GM18502 (cell line): ENCODE measurements at regions not wholly inside any gene's neighbourhood (a gene's known extent, or its start where the extent isn't known, plus 50 kb on each side); places are given as distances from the start of the nearest gene placed in this dataset.
"Not testable (repeated sequence)": the region's sequence is repeated elsewhere in the genome, so short reads cannot be mapped to it uniquely, and the experiment has no call there.

Experiments
- ATAC-seq: cut with Tn5 transposase; IDR thresholded peaks from one replicate; pipeline ENCODE4 v1.9.1; 2021; ENCODE audit warnings: mild to moderate bottlenecking; ENCODE audit not compliant: unreplicated experiment, poor library complexity

DNA sequence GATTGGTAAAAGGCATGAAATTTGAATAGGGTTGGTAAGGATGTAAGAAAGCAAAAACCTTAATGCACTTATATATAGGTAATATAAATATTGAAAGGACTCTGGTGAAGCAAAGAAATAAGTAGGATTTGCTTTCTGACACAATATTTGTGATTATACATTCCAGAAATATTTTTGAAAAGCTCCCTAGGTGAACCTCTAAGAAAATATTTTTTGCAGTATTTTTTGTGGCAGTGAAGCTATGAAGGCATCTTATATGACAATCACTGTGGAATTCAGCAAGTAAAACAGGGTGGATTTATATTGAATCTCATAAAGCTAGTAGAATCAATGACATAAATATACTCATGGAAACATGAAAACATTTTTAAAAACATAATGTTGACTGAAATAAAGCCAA, 119.6 kb upstream of the EPHA3 start:
- no peak for ATAC-seq

DNA sequence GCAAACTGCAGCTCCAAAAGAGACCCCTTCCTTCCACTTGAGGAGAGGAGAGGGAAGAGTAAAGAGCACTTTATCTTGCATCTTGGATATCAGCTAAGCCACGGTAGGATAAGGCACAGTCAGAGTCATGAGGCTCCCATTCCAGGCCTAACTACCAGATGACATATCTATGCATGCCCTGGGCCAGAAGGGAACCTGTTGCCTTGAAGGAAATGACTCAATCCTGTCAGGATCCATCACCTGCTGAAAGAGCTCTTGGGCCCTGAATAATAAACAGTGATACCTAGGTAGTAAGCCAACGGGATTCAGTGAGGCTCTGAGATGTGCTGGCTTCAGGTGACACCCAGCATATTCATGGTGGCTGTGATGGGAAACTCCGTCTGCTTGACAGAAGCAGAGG, 118.5 kb upstream of the EPHA3 start:
- ATAC-seq = no peak

DNA sequence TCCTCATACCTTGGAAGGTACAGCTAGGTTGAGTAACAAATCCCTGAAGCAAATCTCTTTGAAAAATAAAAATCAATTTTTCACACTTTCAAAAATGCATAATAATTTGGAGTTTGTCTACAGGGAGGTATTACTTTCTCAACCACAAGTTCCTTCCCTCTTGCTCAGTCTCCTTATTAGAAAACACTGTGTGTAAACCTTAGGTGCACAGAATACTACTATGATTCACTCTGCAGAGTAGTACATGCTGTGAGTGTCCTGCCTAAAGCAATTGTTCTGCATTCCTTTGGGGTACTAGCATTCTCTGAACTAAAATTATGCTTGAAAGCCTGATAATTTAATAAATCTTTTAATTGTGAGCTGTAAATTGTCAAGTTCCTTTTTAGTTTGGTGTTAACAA, 115.9 kb upstream of the EPHA3 start:
- no peak for ATAC-seq

DNA sequence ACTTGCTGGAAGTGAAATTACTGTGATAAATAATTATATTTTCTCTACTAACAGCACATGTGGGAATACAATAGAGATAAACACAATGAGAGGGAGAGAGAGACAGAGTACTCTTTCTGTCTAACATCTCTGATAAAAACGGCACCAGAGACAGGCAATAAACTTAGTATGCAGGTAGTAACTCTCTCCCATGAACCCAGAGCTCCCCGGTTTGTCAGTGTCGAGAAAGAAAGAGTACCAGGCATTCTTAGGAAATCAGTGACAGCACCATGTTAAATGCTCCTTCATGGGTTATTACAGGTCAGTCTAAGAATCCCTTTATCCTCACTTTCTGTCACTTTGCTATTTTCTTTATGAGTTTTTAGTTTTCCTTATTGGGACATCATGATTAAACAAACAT, 110.7 kb upstream of the EPHA3 start:
- ATAC-seq = no peak

DNA sequence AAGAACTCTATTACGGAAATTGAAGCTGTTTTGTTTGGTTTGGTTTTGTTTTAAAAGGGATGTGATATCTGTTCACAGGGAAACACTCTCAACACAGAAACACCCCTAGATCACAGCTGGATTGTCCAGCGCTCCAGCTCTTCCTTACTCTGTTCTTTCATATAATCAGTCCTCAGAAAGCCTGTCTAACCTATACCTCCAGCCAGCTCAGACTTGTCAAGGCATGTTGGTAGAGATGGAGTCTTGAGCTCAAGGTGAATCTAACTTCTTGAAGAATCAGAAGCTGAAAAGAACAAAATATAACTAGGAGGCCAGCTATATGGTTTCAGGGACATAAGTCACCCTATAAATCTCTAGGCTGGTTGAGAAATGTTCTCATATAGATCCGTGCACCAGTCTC, 110.2 kb upstream of the EPHA3 start:
- ATAC-seq = no peak

DNA sequence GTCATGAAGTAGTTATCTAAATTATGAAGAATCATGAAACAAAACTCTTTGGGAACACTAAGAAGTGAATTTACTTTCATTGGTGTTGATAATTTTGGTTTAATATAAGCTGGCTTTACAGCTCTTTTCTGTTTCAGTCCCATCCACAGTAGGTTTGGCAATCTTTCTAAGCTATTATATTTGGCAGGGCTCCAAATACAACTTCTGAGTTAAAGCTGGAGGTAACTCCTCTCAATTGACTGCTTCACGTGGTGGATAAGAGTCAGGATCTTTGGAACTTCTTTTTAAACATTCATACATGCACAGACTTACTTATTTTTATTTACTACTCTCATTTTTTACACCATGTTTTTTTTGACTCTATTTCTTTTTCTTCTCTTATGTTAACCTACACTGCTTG, 106.5 kb upstream of the EPHA3 start:
- no peak for ATAC-seq

DNA sequence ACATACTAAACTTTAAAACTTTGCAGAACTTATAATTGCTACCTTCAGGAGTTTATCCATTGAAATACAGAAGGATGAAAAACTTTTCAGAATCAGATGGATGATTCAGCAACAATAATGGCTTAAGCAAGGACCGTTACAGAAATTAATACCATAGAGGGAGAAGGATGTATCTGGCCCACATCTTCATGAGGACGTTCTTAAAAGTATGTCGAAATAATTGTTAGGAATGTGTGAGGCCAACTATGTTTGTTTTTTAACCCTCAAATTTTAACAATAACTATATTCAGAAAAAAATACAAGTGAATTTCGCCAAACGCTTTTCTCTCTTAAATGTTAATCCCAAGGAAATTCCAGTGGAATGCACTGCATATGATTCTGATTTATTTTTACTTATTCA, 105.2 kb upstream of the EPHA3 start:
- ATAC-seq = no peak

DNA sequence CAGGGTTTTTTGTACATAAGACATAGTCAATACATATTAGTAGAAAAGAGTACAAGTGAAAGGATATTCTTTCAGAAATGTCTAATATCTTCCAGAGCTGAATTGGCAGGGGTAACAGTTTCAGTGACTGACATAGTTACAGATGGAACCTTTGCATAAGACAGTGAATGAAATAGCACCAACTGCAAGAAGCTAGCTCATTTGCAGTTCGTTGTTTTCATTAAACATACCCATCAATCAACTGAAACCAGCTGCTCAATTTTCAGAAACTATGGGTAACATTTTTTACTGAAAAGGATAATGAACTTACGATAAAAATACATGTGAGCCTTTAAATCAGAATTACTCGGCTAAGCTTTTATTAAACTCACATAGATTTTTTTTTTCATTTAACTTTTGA, 93.9 kb upstream of the EPHA3 start:
- no peak for ATAC-seq

DNA sequence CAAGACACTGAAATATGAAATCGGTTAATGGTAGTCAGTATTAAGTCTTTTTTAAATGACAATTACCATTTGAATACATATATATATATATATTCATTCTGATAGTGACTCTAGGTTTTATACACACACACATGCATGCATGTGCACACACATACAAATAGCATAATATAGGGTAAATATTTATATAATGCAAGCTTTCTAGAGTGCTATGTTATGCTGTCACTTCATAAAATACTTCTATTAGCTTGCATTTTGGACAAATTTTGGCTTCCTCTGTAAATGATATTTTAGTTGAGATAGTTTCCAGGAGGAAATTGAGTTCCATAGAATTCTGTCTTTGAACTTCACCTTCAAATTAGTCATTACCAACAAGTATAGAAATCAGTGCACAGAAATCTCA, 89.9 kb upstream of the EPHA3 start:
- ATAC-seq = no peak

DNA sequence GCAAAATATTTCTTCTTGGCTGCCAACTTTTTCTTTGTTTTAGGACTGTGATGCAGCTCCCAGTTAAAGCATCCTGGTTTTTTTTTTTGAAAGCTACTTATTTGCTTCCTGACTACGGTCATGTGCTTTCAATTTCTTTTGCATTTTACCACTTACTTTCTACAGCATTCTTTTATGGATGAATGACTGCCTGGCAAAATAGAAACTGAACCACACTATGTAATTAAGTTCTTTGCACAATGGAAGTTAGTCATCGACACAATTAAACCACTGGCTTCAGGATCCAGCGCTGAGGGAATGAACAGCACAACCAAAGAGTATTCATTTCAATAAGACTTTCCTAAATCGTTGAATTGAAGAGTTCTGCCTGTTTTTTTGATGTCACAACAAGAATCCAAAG, 82.2 kb upstream of the EPHA3 start:
- ATAC-seq = no peak

DNA sequence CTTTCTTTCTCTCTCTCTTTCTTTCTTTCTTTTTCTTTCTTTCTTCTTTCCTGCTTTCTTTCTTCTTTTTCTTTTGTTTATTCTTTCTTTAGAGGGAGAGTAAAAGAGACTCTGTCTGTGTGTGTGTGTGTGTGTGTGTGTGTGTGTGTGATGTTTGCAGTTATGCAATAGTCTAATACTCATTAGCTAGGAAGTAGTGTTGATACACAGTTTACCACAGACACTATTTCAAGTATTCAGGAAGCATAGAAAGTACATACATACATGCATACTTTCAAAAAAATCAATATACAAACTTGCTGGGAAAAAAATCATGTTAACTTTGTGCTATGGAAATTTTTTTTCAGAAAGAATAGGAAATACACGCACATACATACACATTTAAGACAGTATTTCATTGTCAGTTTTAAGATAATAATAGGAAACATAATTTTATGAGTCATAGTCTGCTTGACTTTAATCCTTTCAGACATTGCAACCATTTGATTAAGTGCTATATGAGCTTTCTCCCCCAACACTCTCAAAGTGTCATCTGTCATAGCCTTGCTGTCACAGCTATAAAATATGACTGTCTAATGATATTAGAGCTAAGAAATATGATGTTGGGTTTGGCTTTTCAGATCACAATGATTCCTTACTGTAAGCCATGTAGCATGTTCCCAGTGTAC, 74.9 kb upstream of the EPHA3 start:
- no peak for ATAC-seq

DNA sequence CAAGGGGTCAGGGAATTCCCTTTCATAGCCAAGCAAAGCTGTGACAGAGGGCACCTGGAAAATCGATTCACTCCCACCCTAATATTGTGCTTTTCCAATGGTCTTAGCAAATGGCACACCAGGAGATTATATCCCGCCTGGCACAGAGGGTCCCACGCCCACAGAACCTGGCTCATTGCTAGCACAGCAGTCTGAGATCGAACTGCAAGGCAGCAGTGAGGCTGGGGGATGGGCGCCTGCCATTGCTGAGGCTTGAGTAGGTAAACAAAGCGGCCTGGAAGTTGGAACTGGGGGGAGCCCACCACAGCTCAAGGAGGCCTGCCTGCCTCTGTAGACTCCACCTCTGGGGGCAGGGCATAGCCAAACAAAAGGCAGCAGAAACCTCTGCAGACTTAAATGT, 72.7 kb upstream of the EPHA3 start:
- ATAC-seq = not testable (repeated sequence)

DNA sequence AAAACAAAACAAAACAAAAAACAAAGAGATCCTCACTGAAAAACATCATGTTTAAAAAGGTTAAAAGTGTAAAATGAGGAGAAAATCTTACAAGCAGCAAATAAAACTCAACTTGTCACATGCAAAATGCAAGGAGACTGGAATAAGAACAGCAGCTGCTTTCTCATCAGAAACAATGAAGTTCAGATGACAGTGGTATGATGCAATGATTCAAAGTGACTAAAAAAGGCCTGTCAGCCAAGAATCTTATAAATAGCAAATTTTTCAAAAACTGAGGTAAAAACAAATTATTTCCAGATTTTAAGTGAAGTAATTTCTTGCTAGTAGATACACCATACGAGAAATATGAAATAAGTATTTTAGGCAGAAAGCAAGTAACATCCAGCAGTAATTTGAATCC, 68.6 kb upstream of the EPHA3 start:
- ATAC-seq = no peak

DNA sequence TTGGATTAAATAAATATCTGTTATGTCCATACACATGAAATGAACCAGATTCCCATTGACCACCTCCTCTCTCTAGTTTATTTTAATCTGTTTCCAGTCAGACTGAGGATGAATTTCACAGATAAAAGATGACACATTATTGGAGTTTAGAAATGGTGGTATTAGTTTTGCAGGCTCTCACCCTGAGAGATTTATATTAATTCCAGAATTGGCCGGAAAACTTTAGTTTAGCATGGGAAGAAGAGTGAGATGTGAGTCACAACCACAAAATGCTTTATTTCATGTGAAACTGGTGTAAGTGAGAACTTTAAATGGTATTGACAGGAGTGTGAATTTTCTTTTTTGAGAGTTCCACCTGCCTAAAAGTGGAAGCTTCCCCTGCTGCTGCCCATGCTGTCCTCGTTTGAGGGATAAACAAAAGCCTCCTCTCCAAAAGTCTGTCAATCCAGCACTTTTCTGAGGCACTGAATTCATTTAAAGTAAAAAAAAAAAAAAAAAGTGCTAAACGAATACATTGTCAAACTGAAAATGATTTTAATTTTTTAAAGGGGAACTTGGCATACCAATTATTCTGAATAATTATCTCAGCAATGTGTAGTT, 65.1 kb upstream of the EPHA3 start:
- ATAC-seq = no peak

DNA sequence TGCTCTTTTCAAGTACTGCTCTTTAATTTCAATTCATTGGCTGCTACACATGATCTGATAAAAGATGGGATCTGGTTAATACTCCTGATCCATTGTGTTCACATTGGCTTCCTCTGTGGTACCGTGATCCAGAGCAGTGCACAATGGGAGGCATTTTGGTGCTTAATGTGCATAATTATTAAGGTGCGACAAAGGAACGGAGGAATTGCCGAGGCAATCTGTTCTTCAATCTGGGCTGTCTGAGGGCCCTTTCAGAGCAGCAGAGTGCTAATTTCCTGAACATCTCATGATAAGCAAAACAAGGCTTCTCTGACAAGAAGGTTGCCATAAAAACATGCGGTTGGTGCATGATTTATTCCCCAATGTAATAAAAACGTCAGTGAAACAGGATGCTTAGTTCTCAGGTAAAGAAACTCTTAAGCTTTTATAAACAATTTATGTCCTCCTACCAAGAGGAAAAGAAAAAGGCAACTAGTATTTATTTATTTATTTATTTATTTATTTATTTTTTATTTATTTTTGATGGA, 64.0 kb upstream of the EPHA3 start:
- ATAC-seq = no peak

DNA sequence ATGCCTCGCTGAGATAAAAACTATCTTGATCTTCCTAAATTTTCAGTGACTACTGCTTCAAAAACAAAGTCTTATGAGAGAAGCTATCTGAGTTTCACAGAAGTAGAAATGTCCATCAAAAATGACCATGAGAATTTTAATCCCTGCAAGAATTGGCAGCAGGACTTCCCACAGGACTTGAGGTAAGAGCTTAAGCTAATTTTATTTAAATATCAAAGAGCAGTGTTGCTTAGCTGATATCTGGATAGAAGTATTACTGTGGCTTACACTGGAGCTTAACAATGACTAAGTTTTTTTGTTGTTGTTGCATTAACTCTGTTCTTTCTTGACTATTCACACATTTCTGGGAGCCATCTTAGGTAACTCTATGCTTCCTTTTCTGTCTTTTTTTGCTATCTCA, 60.8 kb upstream of the EPHA3 start:
- ATAC-seq = no peak

DNA sequence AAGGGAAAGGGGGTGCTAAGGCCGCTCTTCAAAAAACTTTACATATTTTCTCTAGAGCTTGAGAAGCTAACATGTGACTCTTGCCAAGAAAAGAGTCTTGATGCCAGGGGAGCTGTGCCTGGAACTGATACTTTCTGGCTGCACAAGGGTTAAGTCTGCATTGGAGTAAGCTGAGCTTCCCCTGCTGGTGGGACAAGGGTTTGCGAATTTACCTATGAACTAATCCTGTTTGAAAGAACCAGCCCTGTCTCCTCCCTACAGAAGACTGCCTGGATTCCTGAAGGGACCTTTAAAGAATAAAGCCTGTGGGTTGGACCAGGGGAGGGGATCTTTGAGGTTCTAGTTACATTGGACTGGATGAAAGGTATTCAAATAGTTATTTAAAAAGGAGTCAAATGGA, 58.3 kb upstream of the EPHA3 start:
- no peak for ATAC-seq

DNA sequence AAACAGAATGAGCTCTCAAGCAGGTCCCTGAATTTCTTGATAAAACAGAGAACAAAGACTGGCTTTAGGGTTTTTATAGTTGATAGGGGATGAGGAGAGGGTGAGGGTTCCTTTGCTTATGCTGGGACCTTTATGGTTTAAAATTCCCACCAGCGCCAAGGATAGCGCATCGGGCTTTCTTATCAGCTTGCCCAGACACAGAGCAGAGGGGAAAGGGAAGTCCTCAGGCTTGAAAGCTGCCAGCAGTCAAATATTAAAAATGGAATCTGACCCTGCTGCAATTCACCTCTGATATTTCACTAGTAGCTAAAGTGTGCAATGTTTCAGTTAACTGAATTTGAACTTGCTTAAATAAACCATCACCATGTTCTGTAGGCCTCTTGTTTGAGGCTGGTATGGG, 55.0 kb upstream of the EPHA3 start:
- ATAC-seq = no peak

DNA sequence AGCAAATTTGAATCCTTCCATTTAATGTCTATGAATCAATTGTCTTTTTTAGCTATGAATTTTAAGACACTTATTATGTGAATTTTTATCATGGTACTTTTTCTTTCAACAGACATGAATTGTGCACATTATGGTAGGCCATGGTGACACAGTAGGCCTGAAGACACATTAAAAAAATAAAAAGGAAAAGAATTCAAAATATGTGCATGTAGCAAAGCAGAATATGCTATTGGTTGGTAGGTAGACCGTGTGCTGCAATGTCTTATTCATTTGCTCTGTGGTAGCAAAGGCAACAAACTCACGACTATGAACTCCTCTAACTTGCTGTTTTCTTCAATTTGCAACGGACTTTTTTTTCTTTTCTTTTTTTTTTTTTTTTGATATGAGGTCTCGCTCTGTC, 50.0 kb upstream of the EPHA3 start:
- no peak for ATAC-seq
